ENCODE measurements at regions not wholly inside any gene's neighbourhood (a gene's known extent, or its start where the extent isn't known, plus 50 kb on each side); places are given as distances from the start of the nearest gene placed in this dataset.

GRCh38 chr5:126054577-126055347 lies 368.4 kb upstream of the GRAMD2B start:
- TF ChIP-seq CTCF (IDR thresholded peaks at IDR 0.05) (no peak), POLR2A (IDR thresholded peaks at IDR 0.05) (no peak), POLR2AphosphoS5 (IDR thresholded peaks at IDR 0.05) (no peak)

Data from sigmoid colon (tissue), 4 donors.